ENCODE measurements at regions not wholly inside any gene's neighbourhood (a gene's known extent, or its start where the extent isn't known, plus 50 kb on each side); places are given as distances from the start of the nearest gene placed in this dataset.

GRCh38 chr4:30605616-30606190 is 114.5 kb upstream of the PCDH7 start:
- Histone ChIP-seq H3K27ac (ENCODE audit: extremely low read length, insufficient read depth, low read length) (no peak overlapping the region), H3K36me3 (replicated peaks in 1 of 2; ENCODE audit: control insufficient read depth in 1 of 2, insufficient read depth in 2 of 2, low read length in 2 of 2) (no peaks in the 10 kb centered on the region), H2AFZ (ENCODE audit: low read length) (no peak overlapping the region), H3K4me3 (replicated peaks in 1 of 3; ENCODE audit: insufficient read depth in 1 of 3, low read depth in 2 of 3, low read length in 3 of 3) (no peak overlapping the region), H3K27me3 (ENCODE audit: control insufficient read depth in 1 of 2, insufficient read depth in 2 of 2, low read length in 2 of 2) (no peaks in the 10 kb centered on the region), H4K20me1 (ENCODE audit: insufficient read depth, low read length) (no peaks in the 10 kb centered on the region), H3K4me2 (ENCODE audit: low read depth, low read length) (no peak overlapping the region), H3K9me3 (ENCODE audit: low read length) (peaks cover 58% of the 10 kb centered on the region), H3K9ac (ENCODE audit: insufficient read depth, low read depth, low read length) (no peak overlapping the region), H3K79me2 (ENCODE audit: insufficient read depth, low read length) (no peaks in the 10 kb centered on the region), H3K4me1 (ENCODE audit: insufficient read depth, low read length) (no peaks in the 10 kb centered on the region)
- intact Hi-C loops (cut with micrococcal nuclease; ENCODE audit: unreplicated experiment) = no loop called here
- ATAC-seq (no peak), DNase-seq (ENCODE audit: low spot score) (no peak), FAIRE-seq (no peak)
- TF ChIP-seq UBTF (CRISPR knock-in tag; IDR thresholded peaks at IDR 0.05) (no peak), THRA (CRISPR knock-in tag; IDR thresholded peaks at IDR 0.05; ENCODE audit: borderline replicate concordance) (no peak), STAG1 (CRISPR knock-in tag; IDR thresholded peaks at IDR 0.05) (no peak), ZNF770 (CRISPR knock-in tag; IDR thresholded peaks at IDR 0.05) (no peak), ISX (CRISPR knock-in tag; conservative IDR thresholded peaks at IDR 0.05) (no peak), ZNF776 (CRISPR knock-in tag; IDR thresholded peaks at IDR 0.05) (no peak), TFE3 (CRISPR knock-in tag; IDR thresholded peaks at IDR 0.05) (no peak), MIXL1 (CRISPR knock-in tag; IDR thresholded peaks at IDR 0.05) (no peak)
- ChIA-PET POLR2A (no interaction called here), CTCF (ENCODE audit: low intra/inter-chr PET ratio, low total read pairs) (no interaction called here)
- in situ Hi-C loops (cut with HindIII; ENCODE audit: extremely low pct_ligation_motif_present, low pct_unique_long_range_greater_than_20kb) = no loop called here
- no TSS peak for BruUV-seq (replicated peaks)
